ENCODE measurements at regions not wholly inside any gene's neighbourhood (a gene's known extent, or its start where the extent isn't known, plus 50 kb on each side); places are given as distances from the start of the nearest gene placed in this dataset.

- ChIA-PET CTCF (no interaction called here), POLR2A (no interaction called here)
- H3K4me3 ChIP-seq (ENCODE audit: low read length): no peak overlapping the region
- no peaks in the 10 kb centered on the region for H3K36me3 ChIP-seq (ENCODE audit: insufficient read depth, low read length)
- no peaks in the 10 kb centered on the region for H3K4me1 ChIP-seq (ENCODE audit: insufficient read depth, low read length)
- Mint-ChIP-seq H3K27ac (no peak overlapping the region), H3K4me1 (no peaks in the 10 kb centered on the region), H3K4me3 (no peak overlapping the region), H3K27me3 (peaks cover 16 to 29% of the 10 kb centered on the region in 2 donors), H3K36me3 (no peaks in the 10 kb centered on the region), H3K9me3 (no peaks in the 10 kb centered on the region)
- DNase-seq: no peak
- H3K9me3 ChIP-seq (ENCODE audit: low read length): no peaks in the 10 kb centered on the region
- H3K27ac ChIP-seq (ENCODE audit: low read depth, low read length): no peak overlapping the region
- H3K27me3 ChIP-seq (ENCODE audit: insufficient read depth, low read length, poor library complexity, severe bottlenecking): no peaks in the 10 kb centered on the region
These were observed 244.0 kb downstream of the PAX3 start for GRCh38 chr2:222054813-222055212.

GRCh38 chr2:222052934-222053367 lies 245.8 kb downstream of the PAX3 start:
- H3K27ac Mint-ChIP-seq: no peak overlapping the region
- no peak for DNase-seq

GRCh38 chr2:222050981-222051380 lies 247.8 kb downstream of the PAX3 start:
- Mint-ChIP-seq H3K9me3 (no peaks in the 10 kb centered on the region), H3K27me3 (peaks cover 9 to 28% of the 10 kb centered on the region in 2 donors), H3K27ac (no peak overlapping the region), H3K36me3 (no peaks in the 10 kb centered on the region), H3K4me3 (no peak overlapping the region), H3K4me1 (no peaks in the 10 kb centered on the region)
- DNase-seq: no peak
- Histone ChIP-seq H3K4me1 (ENCODE audit: insufficient read depth, low read length) (no peaks in the 10 kb centered on the region), H3K9me3 (ENCODE audit: low read length) (no peaks in the 10 kb centered on the region), H3K4me3 (ENCODE audit: low read length) (no peak overlapping the region), H3K27ac (ENCODE audit: low read depth, low read length) (no peak overlapping the region), H3K36me3 (ENCODE audit: insufficient read depth, low read length) (no peaks in the 10 kb centered on the region), H3K27me3 (ENCODE audit: insufficient read depth, low read length, poor library complexity, severe bottlenecking) (no peaks in the 10 kb centered on the region)
- ChIA-PET POLR2A (no interaction called here), CTCF (no interaction called here)

More at GRCh38 chr2:222052934-222053367, 245.8 kb downstream of the PAX3 start:
- Histone ChIP-seq H3K27ac (ENCODE audit: low read depth, low read length) (no peak overlapping the region), H3K4me1 (ENCODE audit: insufficient read depth, low read length) (no peaks in the 10 kb centered on the region), H3K36me3 (ENCODE audit: insufficient read depth, low read length) (no peaks in the 10 kb centered on the region), H3K4me3 (ENCODE audit: low read length) (no peak overlapping the region), H3K9me3 (ENCODE audit: low read length) (no peaks in the 10 kb centered on the region), H3K27me3 (ENCODE audit: insufficient read depth, low read length, poor library complexity, severe bottlenecking) (no peaks in the 10 kb centered on the region)
- Mint-ChIP-seq H3K9me3 (no peaks in the 10 kb centered on the region), H3K4me3 (no peak overlapping the region), H3K4me1 (no peaks in the 10 kb centered on the region), H3K27me3 (peaks cover 9 to 28% of the 10 kb centered on the region in 2 donors), H3K36me3 (no peaks in the 10 kb centered on the region)
- POLR2A ChIA-PET: no interaction called here
- CTCF ChIA-PET: interaction anchor here (0.9 kb wide), 1 partner anchor 9 kb away, joined by 3 read pairs; no protein-coding TSS in a partner anchor

- ChIA-PET POLR2A (no interaction called here), CTCF (no interaction called here)
- Histone ChIP-seq H3K27me3 (ENCODE audit: insufficient read depth, low read length, poor library complexity, severe bottlenecking) (no peaks in the 10 kb centered on the region), H3K4me1 (ENCODE audit: insufficient read depth, low read length) (no peaks in the 10 kb centered on the region), H3K27ac (ENCODE audit: low read depth, low read length) (no peak overlapping the region), H3K36me3 (ENCODE audit: insufficient read depth, low read length) (no peaks in the 10 kb centered on the region), H3K4me3 (ENCODE audit: low read length) (no peak overlapping the region), H3K9me3 (ENCODE audit: low read length) (no peaks in the 10 kb centered on the region)
- H3K4me3 Mint-ChIP-seq: no peak overlapping the region
- H3K4me1 Mint-ChIP-seq: no peaks in the 10 kb centered on the region
- no peak overlapping the region for H3K27ac Mint-ChIP-seq
- H3K36me3 Mint-ChIP-seq: no peaks in the 10 kb centered on the region
- no peaks in the 10 kb centered on the region for H3K9me3 Mint-ChIP-seq
- H3K27me3 Mint-ChIP-seq: peaks cover 9 to 22% of the 10 kb centered on the region in 2 donors
- DNase-seq: no peak
These were observed 248.9 kb downstream of the PAX3 start for GRCh38 chr2:222049946-222050345.

- no peaks in the 10 kb centered on the region for H3K36me3 ChIP-seq (ENCODE audit: insufficient read depth, low read length)
- Mint-ChIP-seq H3K4me1 (no peaks in the 10 kb centered on the region), H3K27ac (no peak overlapping the region), H3K9me3 (no peaks in the 10 kb centered on the region), H3K4me3 (no peak overlapping the region), H3K36me3 (no peaks in the 10 kb centered on the region), H3K27me3 (peaks cover 0 to 1% of the 10 kb centered on the region in 2 donors)
- H3K4me1 ChIP-seq (ENCODE audit: insufficient read depth, low read length): no peaks in the 10 kb centered on the region
- no peak for DNase-seq
- no peaks in the 10 kb centered on the region for H3K9me3 ChIP-seq (ENCODE audit: low read length)
- no peak overlapping the region for H3K27ac ChIP-seq (ENCODE audit: low read depth, low read length)
- no peaks in the 10 kb centered on the region for H3K27me3 ChIP-seq (ENCODE audit: insufficient read depth, low read length, poor library complexity, severe bottlenecking)
- no peak overlapping the region for H3K4me3 ChIP-seq (ENCODE audit: low read length)
- ChIA-PET CTCF (no interaction called here), POLR2A (no interaction called here)
These were observed 254.9 kb downstream of the PAX3 start for GRCh38 chr2:222043897-222044296.

GRCh38 chr2:222042666-222043065 lies 256.1 kb downstream of the PAX3 start:
- Histone ChIP-seq H3K9me3 (ENCODE audit: low read length) (no peaks in the 10 kb centered on the region), H3K27me3 (ENCODE audit: insufficient read depth, low read length, poor library complexity, severe bottlenecking) (no peaks in the 10 kb centered on the region), H3K4me3 (ENCODE audit: low read length) (no peak overlapping the region), H3K4me1 (ENCODE audit: insufficient read depth, low read length) (no peaks in the 10 kb centered on the region), H3K27ac (ENCODE audit: low read depth, low read length) (no peak overlapping the region), H3K36me3 (ENCODE audit: insufficient read depth, low read length) (no peaks in the 10 kb centered on the region)
- Mint-ChIP-seq H3K27me3 (peaks cover 0 to 1% of the 10 kb centered on the region in 2 donors), H3K4me3 (no peak overlapping the region), H3K9me3 (no peaks in the 10 kb centered on the region), H3K27ac (no peak overlapping the region), H3K36me3 (no peaks in the 10 kb centered on the region), H3K4me1 (no peaks in the 10 kb centered on the region)
- no peak for DNase-seq
- CTCF ChIA-PET: no interaction called here
- POLR2A ChIA-PET: no interaction called here

- H3K27me3 Mint-ChIP-seq: no peaks in the 10 kb centered on the region
These were observed 258.5 kb downstream of the PAX3 start for GRCh38 chr2:222040333-222040732.

GRCh38 chr2:222039821-222040220 lies 259.0 kb downstream of the PAX3 start:
- H3K9me3 Mint-ChIP-seq: no peaks in the 10 kb centered on the region
- POLR2A ChIA-PET: no interaction called here

More at GRCh38 chr2:222040333-222040732, 258.5 kb downstream of the PAX3 start:
- Mint-ChIP-seq H3K9me3 (no peaks in the 10 kb centered on the region), H3K4me1 (no peaks in the 10 kb centered on the region), H3K4me3 (no peak overlapping the region), H3K36me3 (no peaks in the 10 kb centered on the region), H3K27ac (no peak overlapping the region)
- no peak overlapping the region for H3K27ac ChIP-seq (ENCODE audit: low read depth, low read length)
- POLR2A ChIA-PET: no interaction called here
- no peaks in the 10 kb centered on the region for H3K9me3 ChIP-seq (ENCODE audit: low read length)
- CTCF ChIA-PET: no interaction called here
- no peaks in the 10 kb centered on the region for H3K36me3 ChIP-seq (ENCODE audit: insufficient read depth, low read length)
- no peak for DNase-seq
- no peak overlapping the region for H3K4me3 ChIP-seq (ENCODE audit: low read length)
- no peaks in the 10 kb centered on the region for H3K4me1 ChIP-seq (ENCODE audit: insufficient read depth, low read length)
- H3K27me3 ChIP-seq (ENCODE audit: insufficient read depth, low read length, poor library complexity, severe bottlenecking): no peaks in the 10 kb centered on the region

More at GRCh38 chr2:222039821-222040220, 259.0 kb downstream of the PAX3 start:
- no peaks in the 10 kb centered on the region for H3K4me1 ChIP-seq (ENCODE audit: insufficient read depth, low read length)
- no peaks in the 10 kb centered on the region for H3K27me3 ChIP-seq (ENCODE audit: insufficient read depth, low read length, poor library complexity, severe bottlenecking)
- H3K27ac ChIP-seq (ENCODE audit: low read depth, low read length): no peak overlapping the region
- Mint-ChIP-seq H3K36me3 (no peaks in the 10 kb centered on the region), H3K4me3 (no peak overlapping the region), H3K27me3 (no peaks in the 10 kb centered on the region), H3K4me1 (no peaks in the 10 kb centered on the region), H3K27ac (no peak overlapping the region)
- no peaks in the 10 kb centered on the region for H3K36me3 ChIP-seq (ENCODE audit: insufficient read depth, low read length)
- CTCF ChIA-PET: no interaction called here
- DNase-seq: no peak
- H3K4me3 ChIP-seq (ENCODE audit: low read length): no peak overlapping the region
- H3K9me3 ChIP-seq (ENCODE audit: low read length): no peaks in the 10 kb centered on the region

Data from CD8-positive, alpha-beta memory T cell (primary cell).